ENCODE measurements at regions not wholly inside any gene's neighbourhood (a gene's known extent, or its start where the extent isn't known, plus 50 kb on each side); places are given as distances from the start of the nearest gene placed in this dataset.

DNA sequence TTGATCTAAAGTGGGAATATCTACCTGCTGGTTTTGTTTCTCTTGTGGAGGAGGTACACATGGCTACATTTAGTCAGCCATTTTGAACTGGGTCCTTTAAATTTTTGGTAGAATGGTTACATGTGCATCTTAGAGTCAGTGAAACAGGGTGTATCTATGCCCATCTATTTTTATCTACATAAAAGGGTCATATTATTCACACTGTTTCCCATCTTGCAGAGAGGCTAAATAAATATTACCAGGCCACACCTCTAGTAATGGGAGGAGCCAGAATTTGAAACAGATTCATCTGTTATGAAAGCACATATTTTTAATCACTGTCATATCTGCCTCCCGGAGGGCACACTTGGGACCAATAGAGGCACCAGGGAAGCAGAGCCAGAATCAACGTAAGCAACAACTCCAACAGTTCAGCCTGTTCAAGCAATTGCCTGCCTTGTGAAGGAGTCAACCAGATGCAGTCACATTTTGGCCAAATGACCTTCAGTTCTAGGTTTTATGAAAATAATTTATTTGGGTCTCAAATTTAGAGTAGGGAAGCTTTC lies 376.8 kb downstream of the TSN start:
- no peak for DNase-seq

DNA sequence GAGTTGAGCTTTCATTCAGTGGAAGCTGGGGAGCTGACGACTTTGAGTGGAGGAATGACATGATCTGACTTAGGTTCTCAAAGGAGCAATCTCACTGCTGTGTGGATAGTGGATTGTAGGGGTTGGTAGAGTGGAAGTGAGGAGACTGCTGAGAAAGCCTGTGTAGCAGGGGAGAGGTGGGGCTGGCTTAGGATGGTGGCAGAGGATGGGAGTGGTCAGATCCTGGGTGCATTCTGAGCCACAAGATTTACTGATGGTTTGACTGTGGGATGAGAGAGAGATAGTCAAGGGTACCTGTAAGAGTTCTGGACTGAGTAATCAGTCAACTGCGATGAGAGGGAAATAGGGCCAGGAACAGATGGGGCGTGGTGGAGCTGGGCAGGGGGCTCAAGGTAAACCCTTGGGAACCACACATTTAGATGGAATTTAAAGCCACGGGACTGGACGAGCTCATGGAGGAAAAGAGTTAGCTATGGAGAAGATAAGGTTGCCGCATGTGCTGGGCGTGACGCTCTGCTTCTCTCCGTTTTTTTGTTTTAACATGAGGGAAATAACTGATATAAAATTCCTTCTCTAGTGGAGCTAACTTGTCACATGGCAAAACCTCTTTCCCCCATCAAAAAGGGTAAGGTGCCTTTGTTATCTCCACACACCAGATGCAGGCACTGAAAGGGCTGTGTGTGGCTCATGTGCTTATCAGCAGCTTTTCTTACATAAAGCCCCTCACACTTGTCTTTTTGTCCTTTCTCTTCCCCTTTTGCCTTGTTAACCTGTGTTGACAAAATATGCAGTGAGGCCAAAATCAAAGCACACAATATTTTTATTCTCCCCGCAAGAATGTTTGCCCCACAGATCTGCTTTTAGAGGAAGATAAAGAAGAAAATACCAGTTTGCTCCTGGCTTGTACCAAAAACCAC lies 379.8 kb downstream of the TSN start:
- DNase-seq = peak; percentile 98

DNA sequence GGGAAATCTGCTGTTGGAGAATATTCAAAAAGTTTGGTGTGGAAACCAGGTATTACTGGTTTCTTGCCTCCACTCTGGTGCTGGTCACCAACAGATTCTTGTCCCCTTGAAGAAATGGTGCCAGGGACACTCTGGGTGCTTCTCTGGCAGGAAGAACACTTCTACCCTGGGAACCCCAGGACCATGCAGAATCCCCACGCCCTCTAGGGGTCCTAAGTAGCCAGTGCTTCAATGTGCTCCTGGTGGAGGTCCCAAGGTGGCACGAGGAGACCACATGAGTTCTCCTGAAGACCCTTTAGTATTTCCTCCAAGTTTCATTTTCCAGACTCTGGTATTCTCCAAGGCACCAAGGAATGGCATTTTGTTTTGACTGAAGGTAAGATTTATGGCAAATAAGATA lies 380.6 kb downstream of the TSN start:
- peak; percentile 77 for DNase-seq

DNA sequence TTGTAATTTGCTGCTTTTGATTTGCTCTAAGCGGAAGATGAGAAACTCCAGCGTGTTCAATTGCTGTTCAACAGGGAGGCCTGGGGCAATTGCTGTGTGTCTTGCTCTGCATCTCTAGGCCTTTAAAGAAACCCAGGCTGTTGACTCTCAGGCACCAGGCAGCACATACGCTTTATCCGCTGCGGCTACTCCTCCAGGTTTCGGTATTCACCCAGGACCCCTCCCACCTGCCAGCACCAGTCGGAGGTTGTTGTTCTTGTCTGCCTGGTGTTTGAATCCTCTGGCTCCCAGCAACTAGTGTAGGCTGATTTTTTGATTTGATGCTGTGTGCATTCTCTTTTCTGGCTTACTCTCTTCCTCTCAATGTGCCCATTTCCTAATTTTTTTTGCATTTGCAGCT lies 383.1 kb downstream of the TSN start:
- no peak for DNase-seq

DNA sequence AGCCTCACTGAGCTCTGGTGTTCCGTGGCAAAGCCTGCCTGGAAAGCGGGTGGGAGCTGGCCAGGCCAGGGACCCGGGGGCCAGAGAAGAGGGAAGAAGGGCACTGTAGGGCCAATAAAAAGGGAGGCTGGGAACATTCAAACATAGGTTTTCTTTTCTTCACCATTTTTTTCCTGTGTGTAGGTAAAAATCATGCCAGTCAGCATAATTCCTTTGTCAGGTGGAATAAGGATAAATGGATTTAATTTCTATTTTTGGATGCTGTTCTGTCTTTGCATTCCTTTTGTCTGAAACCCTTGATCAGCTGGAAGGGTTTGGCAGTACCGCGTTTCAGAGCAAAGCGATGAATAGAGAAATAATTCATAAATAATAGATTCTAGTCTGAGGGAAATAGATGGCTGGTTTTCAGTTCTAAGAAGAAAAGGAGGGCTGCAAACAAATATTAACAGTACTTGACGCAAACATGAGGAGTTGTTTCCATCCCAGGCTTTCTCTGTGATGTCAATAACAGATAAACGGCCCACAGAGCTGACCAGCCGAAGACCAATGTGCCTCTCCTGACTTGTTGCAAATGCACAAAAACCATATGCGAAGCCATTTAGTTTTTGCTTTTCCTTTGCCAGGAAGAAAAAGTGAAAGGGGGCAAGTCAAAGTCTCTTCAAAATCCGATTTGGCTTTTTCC lies 384.4 kb downstream of the TSN start:
- DNase-seq = no peak

DNA sequence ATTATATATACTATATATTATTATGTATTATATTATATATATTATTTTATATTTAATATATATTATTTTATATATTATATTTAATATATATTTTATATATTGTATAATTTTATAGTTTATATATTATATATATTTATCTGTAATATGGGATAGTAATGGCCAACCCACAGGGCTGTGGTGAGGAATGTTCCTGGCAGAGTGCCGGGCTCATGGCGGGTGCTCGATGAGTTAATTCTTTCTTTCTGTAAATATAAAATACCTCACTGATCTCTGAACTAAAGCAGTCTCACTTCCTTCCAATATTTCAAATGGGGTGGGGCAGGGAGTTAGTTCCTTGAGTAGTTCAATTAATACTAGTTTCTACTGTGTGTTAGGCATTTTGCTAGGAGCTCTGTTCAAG lies 389.4 kb downstream of the TSN start:
- no peak for DNase-seq

DNA sequence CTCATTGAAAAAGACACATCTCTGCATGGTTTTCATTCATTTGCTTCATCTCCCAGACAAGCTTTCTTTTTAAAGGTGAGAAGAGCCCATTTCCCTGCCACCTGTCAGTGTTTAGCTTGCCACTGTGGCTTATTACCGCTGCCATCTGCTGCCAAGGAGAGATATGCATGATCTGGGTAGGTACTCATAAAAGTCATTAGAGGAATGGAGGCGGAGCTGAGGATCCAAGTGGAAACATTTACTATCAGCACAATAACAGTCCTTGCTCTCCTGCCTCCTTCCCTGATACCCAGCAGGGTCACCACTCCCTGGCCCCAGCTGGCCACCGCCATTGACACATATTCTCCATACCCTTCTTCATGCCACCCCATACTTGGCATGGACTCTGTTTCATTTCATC lies 390.4 kb downstream of the TSN start:
- DNase-seq = peak; percentile 60

DNA sequence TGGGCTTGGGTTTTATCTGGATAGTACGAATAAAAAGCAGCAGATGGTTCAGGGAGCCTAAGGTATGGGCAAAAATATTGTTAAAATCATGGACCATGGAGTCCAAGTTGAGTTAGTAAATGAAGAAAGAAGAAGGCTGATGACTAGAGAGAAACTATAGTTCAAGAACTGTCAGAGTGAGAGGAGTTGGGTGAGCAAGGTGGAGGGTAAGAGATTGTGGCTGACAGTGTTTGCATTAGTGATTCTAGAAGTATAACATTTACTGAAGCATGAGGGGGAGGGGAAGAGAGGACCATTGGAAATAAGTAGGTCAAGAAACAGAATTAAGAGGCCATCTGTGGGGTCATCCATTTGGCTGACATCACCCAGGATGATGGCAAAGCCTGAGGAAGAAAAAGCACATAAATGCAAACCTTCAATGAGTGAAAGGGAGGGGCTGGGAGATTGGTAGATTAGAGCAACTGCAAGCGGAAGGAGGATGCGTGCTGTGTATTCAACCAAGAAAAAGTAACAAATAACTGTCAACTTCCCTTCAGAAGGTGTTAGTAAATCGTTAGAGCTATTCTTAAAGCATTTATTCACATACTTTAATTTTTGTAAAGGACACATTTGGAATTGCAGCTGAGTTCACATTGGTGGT lies 392.8 kb downstream of the TSN start:
- DNase-seq = peak; percentile 31

DNA sequence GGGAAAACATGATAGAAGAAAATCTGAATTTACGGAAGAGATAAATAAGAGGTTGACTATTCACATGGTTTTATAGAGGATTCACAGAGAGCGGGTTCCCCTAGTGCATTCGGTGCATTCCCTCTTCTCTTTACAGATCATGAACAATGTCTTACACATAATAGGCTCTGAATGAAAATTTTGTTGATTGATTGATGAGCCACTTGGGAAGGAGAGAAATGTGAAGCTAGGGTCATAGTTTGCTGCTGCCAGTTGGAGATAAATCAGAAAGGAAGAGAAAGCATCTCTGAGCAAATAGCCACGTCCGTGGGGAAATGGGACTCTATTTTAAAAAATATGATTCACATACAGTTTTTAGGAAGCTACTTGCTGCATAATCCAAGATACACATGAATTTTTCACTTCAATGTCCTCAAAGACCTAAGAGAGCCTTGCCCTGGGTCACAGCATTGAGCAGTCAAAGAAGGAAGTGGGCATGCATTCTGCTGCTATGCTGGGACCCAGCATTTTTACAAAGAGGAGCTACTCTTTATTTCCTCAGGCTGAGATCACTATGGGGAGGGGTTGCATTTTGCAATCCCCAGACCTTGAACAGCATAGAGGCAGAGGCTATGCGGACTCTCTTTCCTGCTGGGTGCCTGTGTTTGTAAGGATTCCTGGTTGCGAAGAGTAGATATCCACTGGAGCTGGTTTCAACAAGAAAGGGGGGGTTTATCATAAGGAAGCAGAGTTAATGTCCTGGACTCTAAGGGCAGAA lies 395.3 kb downstream of the TSN start:
- peak; percentile 18 for DNase-seq

DNA sequence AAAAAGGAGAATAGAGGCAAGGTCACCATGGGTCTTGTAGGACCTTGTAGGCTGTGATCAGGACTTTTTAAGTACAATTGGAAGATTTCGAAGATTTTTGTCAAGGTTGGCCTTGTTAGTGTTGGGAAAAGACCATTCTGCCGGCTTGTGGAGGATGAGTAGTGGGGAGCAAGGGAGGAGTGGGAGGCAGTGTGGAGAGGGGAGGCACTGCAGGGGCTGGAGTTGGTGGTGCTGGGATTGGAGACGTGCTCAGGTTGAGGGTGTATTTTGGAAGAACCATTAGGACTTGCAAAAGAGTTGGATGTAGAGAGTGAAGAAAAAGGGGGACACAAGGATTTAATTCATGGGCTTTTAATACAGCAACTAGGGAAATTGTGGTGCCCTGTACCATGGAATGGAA lies 397.1 kb downstream of the TSN start:
- DNase-seq = no peak

DNA sequence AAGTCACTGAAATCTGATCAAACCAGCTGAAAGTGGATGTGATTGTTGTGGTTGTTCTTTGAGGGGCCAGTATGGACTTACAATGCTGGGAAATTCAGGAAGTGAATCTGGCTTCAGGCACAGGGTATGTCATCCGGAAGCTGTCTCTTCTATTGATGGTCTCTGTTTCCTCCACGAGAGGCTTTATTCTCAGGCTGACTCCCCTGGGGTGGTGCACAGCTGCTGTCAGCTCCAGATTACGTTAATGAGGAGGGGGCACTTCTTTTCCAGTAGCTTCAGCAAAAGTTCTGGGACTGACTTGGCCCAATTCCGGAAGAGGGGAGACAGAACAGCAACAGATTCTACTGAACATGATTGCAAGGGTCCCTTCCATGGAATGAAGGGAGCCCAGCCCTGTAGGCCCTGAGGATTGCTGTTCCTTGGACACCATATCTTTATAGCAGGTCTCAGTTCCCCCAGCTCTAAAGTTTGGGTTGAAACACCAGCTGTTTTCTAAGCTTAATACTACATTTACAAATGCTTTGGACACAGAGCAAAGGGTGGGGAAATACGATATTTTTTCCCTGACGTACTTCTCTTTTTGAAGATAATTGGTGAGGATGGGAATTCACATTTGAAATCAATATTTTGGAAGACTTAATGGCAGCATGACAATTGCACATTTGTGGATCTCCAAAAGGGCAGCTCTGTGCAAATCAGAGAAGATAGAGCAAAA lies 400.9 kb downstream of the TSN start:
- no peak for DNase-seq

DNA sequence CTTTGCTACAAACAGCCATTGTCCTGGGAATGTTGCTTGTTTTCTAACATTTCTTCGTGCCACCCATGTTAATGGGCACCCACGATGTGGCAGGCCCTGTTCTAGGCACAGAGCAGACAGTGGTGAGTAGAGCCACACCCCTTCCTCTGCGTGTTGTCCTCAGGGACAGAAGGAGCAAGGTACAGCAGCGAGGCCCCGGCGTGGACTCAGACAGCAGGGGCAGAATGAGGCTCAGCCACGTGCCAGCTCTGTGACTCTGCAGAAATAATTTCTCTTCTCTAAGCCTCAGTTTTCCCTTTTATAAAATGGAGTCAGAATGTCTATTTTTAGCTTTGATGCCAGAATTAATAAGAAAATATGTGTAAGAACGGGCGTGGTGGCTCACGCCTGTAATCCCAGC lies 401.7 kb downstream of the TSN start:
- no peak for DNase-seq

DNA sequence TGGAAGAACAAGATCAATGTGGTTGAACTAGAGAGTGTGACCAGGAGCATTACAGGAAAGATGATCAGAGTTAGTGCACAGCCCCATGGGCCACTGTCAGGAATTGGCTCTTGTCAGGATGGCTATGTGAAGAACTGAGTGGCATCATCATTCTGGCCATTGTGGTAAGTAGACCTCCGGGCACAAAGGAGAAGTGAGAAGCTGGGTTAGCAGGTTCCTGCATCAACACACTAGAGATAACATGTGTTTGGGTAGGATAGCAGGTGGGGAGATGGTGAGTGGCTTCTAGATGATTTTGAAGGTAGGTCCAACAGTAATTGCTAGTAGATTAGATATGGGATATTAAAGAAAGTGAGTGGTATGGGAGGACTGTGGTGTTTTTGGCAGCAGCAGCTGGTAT lies 408.2 kb downstream of the TSN start:
- DNase-seq = peak; percentile 36

DNA sequence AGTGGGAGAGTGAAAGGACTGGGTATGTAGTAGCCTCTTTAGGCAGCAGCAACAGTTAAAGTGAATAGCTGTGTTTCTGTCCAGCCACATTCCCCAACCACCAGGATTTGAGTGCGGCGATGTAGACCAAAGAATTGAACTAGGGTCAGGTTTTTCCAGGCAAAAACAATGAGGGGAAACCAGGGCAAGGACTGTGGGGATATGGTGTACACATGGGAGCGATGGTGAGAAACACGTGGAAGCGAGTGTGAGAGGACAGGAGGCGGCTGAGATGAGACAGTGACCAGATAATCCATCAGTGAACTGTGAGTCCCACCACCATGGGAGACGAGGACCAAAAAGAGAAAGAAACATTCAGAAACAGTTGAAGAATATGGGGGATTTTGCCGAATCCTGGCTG lies 409.5 kb downstream of the TSN start:
- no peak for DNase-seq

DNA sequence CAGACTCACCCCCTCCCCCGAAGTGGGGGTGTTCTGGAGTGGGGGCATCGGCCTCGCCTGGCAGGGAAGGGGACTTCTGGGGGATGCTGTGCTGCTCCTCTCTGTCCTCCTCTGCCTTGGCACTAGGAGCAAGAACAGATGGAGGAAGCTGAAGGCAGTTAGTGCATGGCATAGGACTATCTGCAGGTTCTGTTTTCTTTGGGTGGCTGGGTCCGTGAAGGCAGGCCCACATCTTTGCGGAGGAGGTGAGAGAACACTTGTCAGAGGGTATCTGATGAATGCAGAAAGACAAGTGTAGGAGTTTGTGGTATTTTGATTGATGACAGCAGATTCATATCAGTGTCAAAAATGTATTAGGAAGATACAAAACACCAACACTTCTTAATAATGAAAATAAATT lies 411.4 kb downstream of the TSN start:
- DNase-seq = peak; percentile 59

DNA sequence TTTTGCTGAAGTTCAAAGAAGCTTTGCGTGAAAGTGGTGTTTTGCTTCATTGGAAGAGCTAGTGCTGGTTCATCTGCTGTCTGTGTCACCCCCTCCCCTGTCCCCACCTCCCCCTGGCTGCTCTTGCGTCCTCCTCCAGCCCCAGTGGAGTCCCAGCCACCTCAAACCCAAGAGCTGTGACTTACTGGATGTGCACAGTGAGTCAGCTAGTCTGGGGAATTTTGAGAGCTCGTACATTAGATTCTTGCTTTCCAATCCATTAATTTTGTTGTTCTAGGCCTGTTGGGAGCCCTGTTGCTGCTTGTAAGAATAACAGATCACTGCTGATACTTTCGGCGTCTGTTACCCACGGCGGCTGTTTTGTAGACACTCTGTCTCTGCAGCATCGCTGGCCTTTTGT lies 412.1 kb downstream of the TSN start:
- DNase-seq = no peak

DNA sequence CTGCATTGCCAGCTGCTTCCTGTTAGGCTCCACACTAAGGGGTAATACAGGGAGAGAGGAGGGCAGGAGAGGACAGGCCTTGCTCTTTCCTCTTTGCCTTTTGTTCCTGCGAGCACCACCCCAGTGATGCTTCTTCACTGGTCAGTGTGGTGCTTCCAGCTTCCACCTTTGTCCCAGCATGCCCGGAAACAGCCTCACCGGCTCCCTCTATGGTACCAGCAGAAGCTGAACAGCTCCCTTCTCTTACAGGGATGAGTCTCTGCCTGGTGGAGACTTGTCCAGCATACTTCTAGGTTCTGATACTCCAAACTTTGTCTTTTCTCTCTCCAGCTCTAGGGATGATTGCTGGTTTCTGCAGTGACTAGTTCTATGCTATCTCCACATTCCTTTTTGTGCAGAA lies 413.3 kb downstream of the TSN start:
- DNase-seq = no peak

DNA sequence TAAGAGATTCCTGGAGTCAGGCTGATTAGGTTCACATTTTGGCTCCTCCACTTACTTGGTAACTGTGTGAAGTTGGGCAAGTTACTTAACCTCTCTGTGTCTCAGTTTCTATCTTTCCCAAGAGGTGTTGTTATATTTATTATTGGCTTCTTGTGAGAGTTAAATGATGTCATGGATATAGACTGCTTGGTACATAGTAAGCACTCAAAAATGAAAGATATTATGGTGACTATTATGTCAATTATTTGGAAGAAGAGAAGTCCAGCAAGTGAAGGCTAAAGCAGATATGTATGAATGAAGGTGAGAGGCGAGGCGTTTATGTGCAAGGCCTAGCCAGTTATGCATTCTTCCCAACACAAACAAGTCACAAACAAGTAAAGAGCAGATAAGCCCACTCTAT lies 417.4 kb downstream of the TSN start:
- no peak for DNase-seq

DNA sequence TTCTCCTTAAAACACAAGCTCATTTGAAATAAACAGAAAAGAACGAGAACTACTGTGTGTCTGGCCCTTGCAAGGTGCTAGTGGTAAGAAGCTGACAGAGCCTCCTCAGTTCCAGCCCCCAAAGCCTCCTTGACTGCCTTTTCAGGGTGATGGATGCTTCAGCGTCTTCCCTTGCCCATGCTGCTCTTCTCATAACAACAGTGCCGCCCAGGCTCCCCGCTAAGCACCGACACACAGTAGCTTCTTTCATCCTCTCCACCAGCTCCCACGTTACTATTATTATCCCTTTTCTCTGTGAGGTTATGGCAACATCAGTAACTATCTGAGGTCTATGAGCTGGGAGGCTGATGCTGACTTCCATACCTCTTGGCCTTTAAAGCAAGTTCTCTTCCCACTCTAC lies 418.6 kb downstream of the TSN start:
- no peak for DNase-seq

DNA sequence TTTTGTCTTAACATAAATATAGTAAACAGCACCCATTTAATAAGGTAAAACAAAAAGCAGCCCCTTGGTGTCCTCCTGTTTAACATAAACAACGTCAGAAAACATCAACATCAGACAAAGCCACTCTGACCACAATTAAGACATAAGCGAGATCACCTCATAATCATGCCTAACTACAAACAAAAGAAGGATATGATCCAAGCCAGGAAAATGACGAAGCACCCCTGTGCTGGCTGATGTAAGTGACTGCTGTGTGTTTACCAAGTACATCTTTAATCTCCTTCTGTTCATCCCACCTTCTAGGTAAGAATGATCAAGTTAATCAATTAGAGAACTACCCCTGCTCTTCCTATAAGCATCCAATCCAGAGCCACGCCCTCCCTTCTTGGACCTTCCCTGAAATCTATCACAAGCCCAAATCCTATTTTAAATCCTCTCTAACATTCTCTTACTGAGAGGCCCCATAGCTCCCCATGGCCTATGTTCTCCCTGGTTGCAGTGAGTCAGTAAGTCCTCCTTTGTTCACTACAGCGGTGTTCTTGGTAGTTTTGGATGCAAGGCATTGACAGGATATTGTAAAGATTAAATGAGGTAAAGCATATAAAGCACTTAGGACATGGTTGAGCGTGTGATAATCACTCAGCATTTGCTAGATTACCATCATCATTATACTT lies 424.2 kb downstream of the TSN start:
- DNase-seq = no peak

DNA sequence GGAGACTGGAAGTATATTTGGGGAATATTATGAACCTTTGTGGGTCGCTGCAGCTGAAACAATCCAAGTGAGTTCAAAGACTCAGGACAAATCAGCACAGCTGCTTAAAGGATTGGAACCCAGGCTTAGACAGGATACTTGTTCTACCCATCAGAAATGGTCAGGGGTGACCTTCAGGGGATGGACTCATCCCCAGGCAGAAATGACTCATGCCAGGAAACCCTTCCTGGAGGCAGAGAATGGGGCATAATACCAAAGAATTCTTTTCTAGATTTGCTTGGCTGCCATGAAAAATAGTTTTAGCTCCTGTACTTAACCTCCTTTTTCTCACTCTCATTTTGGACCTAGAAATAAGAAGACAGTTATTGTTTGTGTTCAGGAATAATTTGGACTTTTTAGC lies 425.5 kb downstream of the TSN start:
- no peak for DNase-seq

Measured in hematopoietic multipotent progenitor cell treated with erythropoietin and hydrocortisone succinate and interleukin-3 and kit ligand, for 6 days (in vitro differentiated cells).